GM18867 (cell line): ENCODE measurements at regions not wholly inside any gene's neighbourhood (a gene's known extent, or its start where the extent isn't known, plus 50 kb on each side); places are given as distances from the start of the nearest gene placed in this dataset.
"Not testable (repeated sequence)": the region's sequence is repeated elsewhere in the genome, so short reads cannot be mapped to it uniquely, and the experiment has no call there.

ENCODE experiments used
- ATAC-seq: cut with Tn5 transposase; IDR thresholded peaks from one replicate; pipeline ENCODE4 v1.9.1; 2021; ENCODE audit warnings: mild to moderate bottlenecking, moderate library complexity; ENCODE audit not compliant: unreplicated experiment

DNA sequence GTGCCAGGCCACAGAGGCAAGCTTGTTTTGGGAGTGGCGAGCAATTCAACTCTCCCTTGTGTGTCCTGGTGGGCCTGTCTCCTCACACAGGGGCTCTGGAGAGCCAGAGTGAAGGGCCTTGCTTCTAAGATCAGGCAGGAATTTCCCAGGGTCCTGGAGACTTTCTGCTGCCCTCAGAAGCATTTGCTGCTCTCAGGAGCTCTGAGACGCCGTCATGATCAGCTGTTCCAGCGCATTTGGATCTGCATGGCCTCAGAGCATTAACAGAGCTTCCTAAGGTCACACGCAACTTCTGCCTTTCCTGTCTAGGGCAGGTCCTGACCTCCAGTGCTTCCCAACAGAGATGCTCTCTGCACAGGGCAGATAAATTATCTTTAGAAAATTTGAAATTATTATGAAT lies 52.2 kb upstream of the C10orf90 start:
- no peak for ATAC-seq

DNA sequence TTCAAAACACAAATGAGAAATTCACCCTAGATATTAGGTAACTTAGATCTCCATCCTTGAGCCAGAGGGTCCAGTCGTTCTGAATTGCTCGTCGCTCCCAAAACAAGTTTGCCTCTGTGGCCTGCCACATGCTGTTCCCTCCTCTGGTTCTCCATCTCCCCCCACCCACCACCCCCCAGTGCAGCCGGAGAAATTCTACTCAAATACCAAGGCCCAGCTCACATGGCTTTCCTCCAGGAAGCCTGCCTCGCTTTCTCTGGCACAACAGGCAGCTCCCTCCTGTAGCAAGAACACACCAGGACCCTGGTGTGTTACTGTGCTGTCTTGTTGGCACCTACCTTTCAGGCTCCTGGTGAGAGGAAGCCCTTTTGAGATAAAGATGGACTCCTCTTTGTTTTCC lies 52.7 kb upstream of the C10orf90 start:
- ATAC-seq, result no peak

DNA sequence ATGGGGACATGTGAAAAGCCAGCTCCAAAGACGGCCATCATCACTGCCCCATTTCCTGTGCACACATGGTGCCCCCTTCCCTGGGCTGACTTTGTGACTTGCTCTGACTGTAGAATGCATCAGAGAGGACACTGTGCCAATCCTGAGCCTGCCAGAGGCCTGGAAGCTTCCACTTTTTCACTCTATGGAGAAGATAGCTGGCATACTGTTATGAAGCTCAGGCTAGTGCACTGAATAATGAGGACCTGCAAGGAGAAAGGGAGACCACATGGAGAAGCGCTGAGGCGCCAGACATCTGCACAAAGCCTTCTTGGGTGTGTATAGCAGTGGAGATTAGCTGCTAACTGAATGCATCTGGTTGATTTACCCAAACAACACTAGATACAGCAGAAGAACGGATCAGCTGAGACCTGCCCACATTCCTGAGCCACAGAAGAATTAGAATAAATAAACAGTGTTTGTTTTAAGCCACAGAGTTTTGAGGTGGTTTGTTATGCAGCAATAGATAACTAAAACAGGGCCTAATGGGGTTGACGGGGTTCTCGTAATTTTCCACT lies 58.9 kb upstream of the C10orf90 start:
- ATAC-seq, result no peak

GRCh38 chr10:126730856-126731609 lies 60.5 kb upstream of the C10orf90 start:
- no peak for ATAC-seq

- ATAC-seq, result no peak
Measured at GRCh38 chr10:126731610-126731990, 61.1 kb upstream of the C10orf90 start.

GRCh38 chr10:126732308-126732707 lies 61.8 kb upstream of the C10orf90 start:
- no peak for ATAC-seq

DNA sequence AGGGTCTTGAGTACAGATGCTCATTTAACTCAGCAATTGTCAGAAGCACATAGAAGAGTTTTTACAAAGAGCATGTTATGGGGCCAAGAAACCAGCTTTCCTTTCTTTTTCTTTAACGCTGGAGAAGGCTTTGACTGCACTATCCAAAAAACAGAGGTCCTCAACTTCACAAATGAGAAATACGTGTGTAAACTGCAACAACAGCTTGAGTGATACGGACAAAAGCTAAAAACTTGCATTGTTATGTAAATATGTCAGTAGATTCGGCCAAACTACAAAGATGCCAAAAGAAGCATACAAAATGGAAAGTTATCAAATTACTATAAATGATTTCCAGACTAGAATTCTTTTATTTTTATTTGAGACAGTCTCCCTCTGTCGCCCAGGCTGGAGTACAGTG lies 62.4 kb upstream of the C10orf90 start:
- ATAC-seq, result no peak

DNA sequence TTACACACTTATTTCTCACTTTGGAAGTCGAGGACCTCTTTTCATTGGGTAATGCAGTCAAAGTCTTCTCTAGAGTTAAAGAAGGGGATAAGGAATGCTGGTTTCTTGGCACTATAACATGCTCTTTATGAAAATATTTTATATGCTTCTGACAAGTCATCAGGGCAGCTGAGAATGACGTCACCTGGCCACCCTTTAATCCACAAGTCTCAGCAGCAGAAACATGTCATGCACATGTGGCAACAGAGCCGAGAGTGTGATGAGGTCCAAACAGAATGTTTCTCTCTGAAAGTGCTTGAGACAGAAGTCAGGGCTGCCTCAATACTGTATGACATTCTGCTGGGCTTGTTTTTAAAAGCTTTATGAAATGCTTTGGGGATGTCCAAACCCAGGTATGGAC lies 63.5 kb upstream of the C10orf90 start:
- ATAC-seq, result no peak

- ATAC-seq, result no peak
Measured at GRCh38 chr10:126734967-126735366, 64.5 kb upstream of the C10orf90 start.

GRCh38 chr10:126736142-126736541 lies 65.6 kb upstream of the C10orf90 start:
- no peak for ATAC-seq

DNA sequence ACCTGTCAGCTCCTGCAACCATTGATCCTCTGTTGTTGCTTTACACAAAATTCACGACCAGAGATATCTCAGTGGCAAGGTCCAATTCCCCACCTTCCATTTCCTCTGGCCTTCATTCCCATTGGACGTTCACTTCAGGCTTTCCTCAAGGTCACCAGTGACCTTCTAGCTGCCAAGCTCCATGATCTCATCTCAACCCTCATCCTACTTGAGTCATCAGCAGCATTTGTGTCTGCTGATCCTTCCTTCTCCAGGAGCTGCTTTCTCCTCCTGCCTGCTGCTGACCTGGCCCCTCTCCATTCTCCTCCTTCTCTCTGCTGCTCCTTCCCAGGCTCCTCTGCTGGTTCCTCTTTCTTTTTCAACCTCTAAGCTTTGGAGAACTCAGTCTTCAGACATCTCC lies 66.2 kb upstream of the C10orf90 start:
- ATAC-seq, result no peak

DNA sequence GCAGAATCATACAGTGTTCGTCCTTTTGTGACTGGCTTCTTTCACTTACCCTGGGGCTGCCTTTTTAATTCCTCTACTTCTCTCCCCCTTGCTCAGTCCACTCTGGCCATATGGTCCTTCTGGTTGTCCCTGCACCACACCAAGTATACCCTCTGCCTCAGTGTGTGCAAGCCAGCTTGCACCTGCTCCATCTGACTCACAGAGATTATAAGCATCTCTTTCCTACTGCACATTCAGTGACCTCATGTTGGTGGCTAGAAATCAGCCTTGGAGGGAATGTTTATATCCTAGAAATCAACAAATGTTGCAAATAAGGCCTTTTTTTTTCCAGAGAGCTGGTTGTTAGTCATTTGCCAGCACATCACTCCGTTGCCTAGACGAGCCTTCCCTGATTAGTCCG lies 67.5 kb upstream of the C10orf90 start:
- ATAC-seq, result no peak

- no peak for ATAC-seq
Measured at GRCh38 chr10:126744571-126744970, 74.1 kb upstream of the C10orf90 start.

DNA sequence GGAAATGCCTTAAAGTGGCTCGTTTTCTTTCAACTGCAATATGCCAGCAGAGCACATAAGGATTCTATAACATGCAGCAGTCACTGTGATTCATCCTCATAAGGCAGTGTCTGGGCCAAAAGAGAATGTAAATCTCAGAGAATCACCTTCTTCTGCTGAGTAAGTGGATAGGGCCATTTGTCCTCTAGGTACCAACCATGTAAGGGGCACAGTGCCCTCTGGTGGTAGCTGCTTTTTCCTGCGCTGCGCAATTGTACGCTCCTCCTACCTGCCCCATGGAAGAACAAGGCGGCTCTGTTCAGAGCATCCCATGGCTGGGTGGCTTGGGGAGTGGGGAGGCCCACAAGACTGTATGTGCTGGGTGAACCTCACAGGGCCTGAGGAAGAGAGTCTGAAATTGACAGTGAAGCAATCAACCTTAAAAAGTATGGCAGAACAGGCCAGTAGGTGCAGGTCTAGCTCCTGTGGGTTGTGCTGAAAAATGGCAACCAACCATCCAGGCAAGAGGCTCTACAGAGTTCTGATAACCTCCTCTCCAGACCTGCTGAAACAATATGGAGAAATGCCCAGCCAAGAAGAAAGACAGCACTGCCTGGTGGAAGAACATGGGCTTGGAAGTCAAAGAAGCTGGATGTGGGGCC lies 78.6 kb upstream of the C10orf90 start:
- peak; percentile 75 for ATAC-seq

- ATAC-seq, result no peak
Measured at GRCh38 chr10:126754966-126755365, 84.5 kb upstream of the C10orf90 start.

DNA sequence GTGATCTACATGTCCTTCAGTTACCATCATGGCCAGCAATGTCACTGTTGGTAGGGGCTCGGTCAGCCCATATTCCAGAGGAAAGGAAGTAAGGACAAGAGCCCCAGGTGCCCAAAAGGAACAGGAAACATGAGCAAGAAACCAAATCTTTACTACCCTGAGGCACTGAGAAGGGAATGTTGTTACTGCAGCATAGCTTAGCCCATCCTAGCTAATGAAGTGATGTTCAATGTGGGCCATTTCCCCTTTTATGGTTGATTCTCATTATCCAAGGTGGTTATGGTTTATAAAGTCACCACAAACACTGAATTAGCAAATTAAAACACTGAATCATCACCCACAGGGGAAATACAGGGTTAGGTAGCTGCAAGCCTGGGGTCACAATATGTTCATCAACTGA lies 88.4 kb upstream of the C10orf90 start:
- ATAC-seq, result no peak

DNA sequence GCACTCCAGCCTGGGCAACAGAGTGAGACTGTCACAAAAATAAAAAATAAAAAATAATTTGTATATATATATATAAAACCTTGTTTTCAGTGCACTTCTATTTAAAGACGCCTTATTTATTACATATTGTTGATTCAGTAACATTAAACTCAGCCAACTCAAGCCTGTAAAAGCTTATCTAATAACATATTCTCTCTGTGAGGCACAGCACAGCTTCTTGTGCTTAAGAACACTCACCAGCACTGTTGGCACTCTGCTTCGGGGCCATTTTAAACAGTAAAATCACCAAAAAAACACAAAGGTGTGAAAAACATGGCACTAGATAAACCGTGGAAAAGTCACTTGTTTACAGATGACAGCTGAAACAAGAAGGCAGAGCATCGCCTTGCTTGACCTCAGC lies 89.0 kb upstream of the C10orf90 start:
- no peak for ATAC-seq

DNA sequence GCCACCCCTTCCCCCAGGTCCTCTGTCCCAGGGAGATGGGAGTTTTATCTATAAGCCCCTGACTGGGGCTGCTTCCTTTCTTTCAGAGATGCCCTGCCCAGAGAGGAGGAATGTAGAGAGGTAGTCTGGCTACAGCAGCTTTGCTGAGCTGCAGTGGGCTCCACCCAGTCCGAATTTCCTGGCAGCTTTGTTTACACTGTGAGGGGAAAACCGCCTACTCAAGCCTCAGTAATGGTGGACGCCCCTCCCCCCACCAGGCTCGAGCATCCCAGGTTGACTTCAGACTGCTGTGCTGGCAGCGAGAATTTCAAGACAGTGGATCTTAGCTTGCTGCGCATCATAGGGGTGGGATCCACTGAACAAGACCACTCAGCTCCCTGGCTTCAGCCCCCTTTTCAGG lies 96.2 kb upstream of the C10orf90 start:
- not testable (repeated sequence) for ATAC-seq

GRCh38 chr10:126770809-126771208 lies 100.3 kb upstream of the C10orf90 start:
- ATAC-seq, result no peak

DNA sequence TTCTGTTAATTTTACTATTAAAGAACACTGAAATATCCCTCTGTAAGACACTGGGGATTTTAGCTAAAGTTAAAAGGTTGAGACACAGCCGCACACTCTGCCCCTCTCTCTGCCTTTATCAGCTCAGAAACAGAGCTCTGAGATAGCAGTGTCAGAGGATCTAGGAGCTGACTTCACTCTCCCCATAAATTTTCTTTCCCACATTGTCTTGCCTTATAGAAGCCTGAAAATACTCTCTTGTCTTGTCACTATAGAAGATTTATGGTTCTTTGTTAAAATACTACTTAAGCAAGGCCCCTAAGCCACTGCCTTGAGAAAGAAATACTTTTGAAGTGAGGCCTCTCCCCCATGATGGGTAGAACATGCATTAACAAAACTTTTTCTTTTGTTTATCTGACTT lies 105.7 kb upstream of the C10orf90 start:
- ATAC-seq, result no peak

GRCh38 chr10:126777714-126778113 lies 107.2 kb upstream of the C10orf90 start:
- no peak for ATAC-seq

GRCh38 chr10:126781450-126782216 lies 111.1 kb upstream of the C10orf90 start:
- no peak for ATAC-seq
